ENCODE measurements at regions not wholly inside any gene's neighbourhood (a gene's known extent, or its start where the extent isn't known, plus 50 kb on each side); places are given as distances from the start of the nearest gene placed in this dataset.
A peak's percentile ranks its signal among the peaks of the same experiment; 100 is the strongest.

- no peak for TF ChIP-seq CBX3 (IDR thresholded peaks at IDR 0.05; ENCODE audit: low read depth)
- TF ChIP-seq RAD21 (IDR thresholded peaks at IDR 0.05; ENCODE audit: low read depth): no peak
- H3K4me1 ChIP-seq (ENCODE audit: control insufficient read depth in 1 of 2, insufficient read depth in 2 of 2, low read length in 2 of 2): no peaks in the 10 kb centered on the region
- H3K4me3 ChIP-seq (replicated peaks in 1 of 2; ENCODE audit: low read depth in 1 of 2, low read length in 2 of 2): no peak overlapping the region
- intact Hi-C loops (cut with micrococcal nuclease): no loop called here
- no peaks in the 10 kb centered on the region for H3K79me2 ChIP-seq (ENCODE audit: insufficient read depth, low read length)
- H4K20me1 ChIP-seq (ENCODE audit: insufficient read depth): no peaks in the 10 kb centered on the region
- no peak overlapping the region for H3K9ac ChIP-seq (ENCODE audit: low read length)
- ChIA-PET CTCF (interaction anchor here (1.0 to 2.2 kb wide), 3 partner anchors 31 to 208 kb away, joined by 3 to 4 read pairs (median 3); no protein-coding TSS in a partner anchor), RAD21 (ENCODE audit: low non-redundant PET in 1 of 2, low total read pairs in 2 of 2, uncharacterized antibody in 2 of 2, unreplicated experiment in 2 of 2) (no interaction called here), POLR2A (no interaction called here)
- no peak overlapping the region for H2AFZ ChIP-seq (ENCODE audit: low read depth, low read length, poor library complexity, severe bottlenecking)
- no TSS peak for BruUV-seq (replicated peaks)
- no peak overlapping the region for H3K4me2 ChIP-seq (ENCODE audit: low read length)
- no peaks in the 10 kb centered on the region for H3K36me3 ChIP-seq (ENCODE audit: control insufficient read depth in 1 of 2, insufficient read depth in 2 of 2, low read length in 2 of 2)
- no peak overlapping the region for H3K27ac ChIP-seq (ENCODE audit: low read depth, low read length)
- no peaks in the 10 kb centered on the region for H3K9me2 ChIP-seq (ENCODE audit: insufficient read depth)
- no peak for ATAC-seq
- no peaks in the 10 kb centered on the region for H3K9me3 ChIP-seq (ENCODE audit: control insufficient read depth in 1 of 2, insufficient read depth in 1 of 2, low read depth in 1 of 2, low read length in 2 of 2)
- DNase-seq (ENCODE audit: low read depth, low spot score): no peak
- H3K27me3 ChIP-seq (ENCODE audit: insufficient read depth, low read length): no peaks in the 10 kb centered on the region
Observed at GRCh38 chr18:57913686-57914085, 110.6 kb upstream of the ATP8B1 start.

GRCh38 chr18:57910817-57911216, 107.7 kb upstream of the ATP8B1 start:
- no peak for DNase-seq (ENCODE audit: low read depth, low spot score)

More at GRCh38 chr18:57910817-57911216, 107.7 kb upstream of the ATP8B1 start:
- Histone ChIP-seq H3K27me3 (ENCODE audit: insufficient read depth, low read length) (no peaks in the 10 kb centered on the region), H3K4me3 (replicated peaks in 1 of 2; ENCODE audit: low read depth in 1 of 2, low read length in 2 of 2) (no peak overlapping the region), H3K79me2 (ENCODE audit: insufficient read depth, low read length) (no peaks in the 10 kb centered on the region), H3K27ac (ENCODE audit: low read depth, low read length) (no peak overlapping the region), H3K9me3 (ENCODE audit: control insufficient read depth in 1 of 2, insufficient read depth in 1 of 2, low read depth in 1 of 2, low read length in 2 of 2) (no peaks in the 10 kb centered on the region), H3K36me3 (ENCODE audit: control insufficient read depth in 1 of 2, insufficient read depth in 2 of 2, low read length in 2 of 2) (no peaks in the 10 kb centered on the region), H3K9ac (ENCODE audit: low read length) (no peak overlapping the region), H2AFZ (ENCODE audit: low read depth, low read length, poor library complexity, severe bottlenecking) (no peak overlapping the region), H3K9me2 (ENCODE audit: insufficient read depth) (no peaks in the 10 kb centered on the region), H3K4me1 (ENCODE audit: control insufficient read depth in 1 of 2, insufficient read depth in 2 of 2, low read length in 2 of 2) (no peaks in the 10 kb centered on the region), H4K20me1 (ENCODE audit: insufficient read depth) (no peaks in the 10 kb centered on the region), H3K4me2 (ENCODE audit: low read length) (no peak overlapping the region)
- ChIA-PET RAD21 (ENCODE audit: low non-redundant PET in 1 of 2, low total read pairs in 2 of 2, uncharacterized antibody in 2 of 2, unreplicated experiment in 2 of 2) (no interaction called here), POLR2A (no interaction called here), CTCF (interaction anchor here (0.8 to 1.5 kb wide), 4 partner anchors 9 to 211 kb away, joined by 3 to 6 read pairs (median 4); no protein-coding TSS in a partner anchor)
- ATAC-seq: peak; percentile 89
- no peak for TF ChIP-seq FOSL1 (IDR thresholded peaks at IDR 0.05; ENCODE audit: low read depth)
- TF ChIP-seq RAD21 (IDR thresholded peaks at IDR 0.05; ENCODE audit: low read depth): peak; percentile 27; the same call in 1 of the 2 replicates
- peak in 2 of 3 experiments; percentile 74 to 75; a peak in 4 of 6 replicates for TF ChIP-seq CTCF (IDR thresholded peaks at IDR 0.05 in 2 of 3, conservative IDR thresholded peaks at IDR 0.05 in 1 of 3; ENCODE audit: borderline replicate concordance in 1 of 3, insufficient read depth in 1 of 3, low read depth in 2 of 3, low read length in 2 of 3)
- TF ChIP-seq ATF3 (IDR thresholded peaks at IDR 0.05): no peak
- no peak for TF ChIP-seq POLR2AphosphoS5 (IDR thresholded peaks at IDR 0.05; ENCODE audit: low read depth, low read length)
- peak; percentile 37; the same call in 1 of the 2 replicates for TF ChIP-seq CBX3 (IDR thresholded peaks at IDR 0.05; ENCODE audit: low read depth)
- no TSS peak for BruUV-seq (replicated peaks)
- intact Hi-C loops (cut with micrococcal nuclease): no loop called here
